ENCODE measurements at regions not wholly inside any gene's neighbourhood (a gene's known extent, or its start where the extent isn't known, plus 50 kb on each side); places are given as distances from the start of the nearest gene placed in this dataset.
"Not testable (repeated sequence)": the region's sequence is repeated elsewhere in the genome, so short reads cannot be mapped to it uniquely, and the experiment has no call there.

GRCh38 chr15:87547470-87548181, 708.9 kb downstream of the NTRK3 start:
- no peak overlapping the region for H3K4me3 ChIP-seq (ENCODE audit: low read depth, low read length)
- no peak for TF ChIP-seq CTCF (conservative IDR thresholded peaks at IDR 0.05; ENCODE audit: low read depth, low read length)
- DNase-seq (ENCODE audit: low read depth) = no peak

GRCh38 chr15:87538327-87538834, 718.2 kb downstream of the NTRK3 start:
- no peak overlapping the region for H3K4me3 ChIP-seq (ENCODE audit: low read depth, low read length)
- DNase-seq (ENCODE audit: low read depth) = no peak
- TF ChIP-seq CTCF (conservative IDR thresholded peaks at IDR 0.05; ENCODE audit: low read depth, low read length) = no peak

DNA sequence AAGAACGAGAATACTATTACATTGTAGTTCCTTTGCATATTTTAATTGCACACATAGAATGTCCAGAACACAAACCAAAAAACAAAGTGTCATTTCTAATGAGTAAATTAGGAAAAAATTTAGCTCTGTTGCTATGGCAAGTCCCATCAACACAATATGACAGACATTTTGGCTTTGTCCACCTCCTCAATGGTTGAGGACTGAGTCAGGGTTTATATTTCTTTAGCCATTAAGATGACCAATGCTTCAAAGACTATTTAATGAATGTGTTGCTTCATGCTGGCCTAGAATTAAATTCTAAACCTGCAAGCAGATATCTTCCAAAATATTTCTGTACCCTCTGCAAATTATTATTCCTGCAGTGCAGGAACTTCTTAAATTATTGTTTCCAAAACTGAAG, 719.2 kb downstream of the NTRK3 start:
- no peak overlapping the region for H3K4me3 ChIP-seq (ENCODE audit: low read depth, low read length)
- no peak for DNase-seq (ENCODE audit: low read depth)
- TF ChIP-seq CTCF (conservative IDR thresholded peaks at IDR 0.05; ENCODE audit: low read depth, low read length) = no peak

DNA sequence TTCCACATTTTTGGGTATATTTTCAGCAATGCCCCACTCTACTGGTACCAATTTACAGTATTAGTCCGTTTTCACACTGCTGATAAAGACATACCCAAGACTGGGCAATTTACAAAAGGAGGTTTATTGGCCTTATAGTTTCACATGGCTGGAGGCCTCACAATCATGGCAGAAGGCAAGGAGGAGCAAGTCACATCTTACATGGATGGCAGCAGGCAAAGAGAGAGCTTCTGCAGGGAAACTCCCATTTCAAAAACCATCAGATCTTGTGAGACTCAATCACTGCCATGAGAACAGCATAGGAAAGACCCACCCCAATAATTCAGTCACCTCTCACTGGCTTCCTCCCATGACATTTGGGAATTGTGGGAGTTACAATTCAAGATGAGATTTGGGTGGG, 722.9 kb downstream of the NTRK3 start:
- not testable (repeated sequence) for H3K4me3 ChIP-seq (ENCODE audit: low read depth, low read length); DNase-seq (ENCODE audit: low read depth)

- DNase-seq (ENCODE audit: low read depth) = no peak
- no peak for TF ChIP-seq CTCF (conservative IDR thresholded peaks at IDR 0.05; ENCODE audit: low read depth, low read length)
Measured at GRCh38 chr15:87528873-87529272, 727.7 kb downstream of the NTRK3 start.

GRCh38 chr15:87527875-87528274, 728.7 kb downstream of the NTRK3 start:
- H3K4me3 ChIP-seq (ENCODE audit: low read depth, low read length) = no peak overlapping the region
- no peak for TF ChIP-seq CTCF (conservative IDR thresholded peaks at IDR 0.05; ENCODE audit: low read depth, low read length)
- no peak for DNase-seq (ENCODE audit: low read depth)

More at GRCh38 chr15:87528873-87529272, 727.7 kb downstream of the NTRK3 start:
- H3K4me3 ChIP-seq (ENCODE audit: low read depth, low read length) = no peak overlapping the region

DNA sequence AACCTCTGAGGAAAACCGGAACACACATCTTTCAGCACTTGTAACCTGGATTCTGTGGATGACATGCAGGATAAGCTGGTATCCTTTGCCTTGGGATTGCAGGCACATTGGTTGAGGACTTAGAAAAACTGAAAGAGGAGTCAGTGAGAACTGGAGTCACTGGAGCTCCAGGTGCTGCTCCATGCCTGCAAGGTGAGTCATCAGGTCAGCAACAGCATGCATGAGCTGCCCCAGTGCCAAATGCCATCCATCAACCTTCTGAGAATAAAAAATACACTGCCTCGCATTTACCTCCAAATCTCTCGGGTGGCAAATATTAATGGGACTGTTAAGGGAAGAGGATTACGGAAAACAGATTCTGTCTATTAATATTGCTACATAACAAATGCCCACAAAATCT, 729.1 kb downstream of the NTRK3 start:
- no peak overlapping the region for H3K4me3 ChIP-seq (ENCODE audit: low read depth, low read length)
- TF ChIP-seq CTCF (conservative IDR thresholded peaks at IDR 0.05; ENCODE audit: low read depth, low read length) = no peak
- no peak for DNase-seq (ENCODE audit: low read depth)
